SK-N-MC (cell line): ENCODE measurements at regions not wholly inside any gene's neighbourhood (a gene's known extent, or its start where the extent isn't known, plus 50 kb on each side); places are given as distances from the start of the nearest gene placed in this dataset.

ENCODE experiments used
- EZH2 ChIP-seq: fragments of 200-600 bp; sonication (generic); IDR thresholded peaks from one replicate; pipeline ENCODE4 v1.6.1; 2017; ENCODE audit warnings: antibody characterized with exemption
- POLR2AphosphoS5 ChIP-seq: IDR thresholded peaks from 2 replicates; pipeline ENCODE4 v1.6.1; 2012; ENCODE audit warnings: mild to moderate bottlenecking, low read depth, low read length, borderline replicate concordance

DNA sequence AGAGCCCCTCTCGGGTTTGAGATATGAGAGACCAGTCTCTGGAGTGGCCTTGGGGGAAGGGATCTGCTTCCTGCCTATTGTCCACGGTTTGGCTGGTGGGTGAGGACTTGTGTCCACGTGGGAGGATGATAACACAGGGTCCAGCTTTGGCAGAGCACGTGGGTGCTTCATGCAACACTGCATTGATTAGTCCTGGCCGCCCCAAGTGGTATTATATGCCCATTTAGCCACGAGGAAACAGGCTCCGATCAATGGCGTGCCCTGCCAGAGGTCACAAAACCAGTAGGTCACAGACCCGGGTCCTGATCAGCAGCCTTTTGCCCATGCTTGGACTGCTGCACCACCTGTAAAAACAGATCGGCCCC lies 141.6 kb downstream of the RGS9 start:
- TF ChIP-seq EZH2 (no peak), POLR2AphosphoS5 (no peak)
